HG03469 (cell line): ENCODE measurements at regions not wholly inside any gene's neighbourhood (a gene's known extent, or its start where the extent isn't known, plus 50 kb on each side); places are given as distances from the start of the nearest gene placed in this dataset.

Experiments
- ATAC-seq: cut with Tn5 transposase; IDR thresholded peaks from one replicate; pipeline ENCODE4 v1.9.1; 2021; ENCODE audit warnings: mild to moderate bottlenecking, moderate library complexity, moderate number of reproducible peaks; ENCODE audit not compliant: unreplicated experiment

DNA sequence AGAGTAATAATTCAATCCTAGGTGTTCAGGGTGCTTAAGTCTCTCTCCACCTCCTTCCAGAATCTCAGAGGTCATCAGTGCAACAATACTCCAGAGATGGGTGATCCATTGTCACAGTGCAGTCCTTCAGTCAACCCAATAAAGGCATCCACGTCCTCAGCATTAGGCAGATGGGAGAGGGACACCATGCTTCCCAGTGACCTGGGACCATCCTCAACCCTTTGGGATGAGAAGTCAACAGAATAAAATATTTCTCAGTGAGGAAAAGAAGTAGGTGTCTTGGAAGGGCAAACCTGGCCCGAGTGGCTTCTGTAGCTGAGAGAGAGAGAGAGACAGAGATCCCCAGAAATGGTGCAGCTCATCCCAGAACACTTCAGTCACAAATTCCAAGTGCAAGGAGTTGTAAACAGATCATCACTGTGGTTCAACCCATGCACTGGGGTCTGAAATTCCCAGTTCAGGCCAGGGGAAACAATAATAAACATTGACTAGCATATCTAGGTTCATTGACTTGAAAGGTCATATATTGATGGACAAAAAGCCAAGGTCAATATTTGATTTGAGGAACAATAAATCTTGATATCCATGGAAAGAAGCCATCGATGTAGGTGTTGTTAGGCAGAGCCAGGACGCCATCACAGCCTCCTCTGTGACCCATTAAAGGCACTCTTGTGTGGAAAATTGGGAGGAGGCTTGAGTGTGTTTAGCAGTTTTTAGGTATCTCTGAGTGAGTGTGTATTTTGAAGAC lies 256.0 kb upstream of the ZMIZ1 start:
- no peak for ATAC-seq

DNA sequence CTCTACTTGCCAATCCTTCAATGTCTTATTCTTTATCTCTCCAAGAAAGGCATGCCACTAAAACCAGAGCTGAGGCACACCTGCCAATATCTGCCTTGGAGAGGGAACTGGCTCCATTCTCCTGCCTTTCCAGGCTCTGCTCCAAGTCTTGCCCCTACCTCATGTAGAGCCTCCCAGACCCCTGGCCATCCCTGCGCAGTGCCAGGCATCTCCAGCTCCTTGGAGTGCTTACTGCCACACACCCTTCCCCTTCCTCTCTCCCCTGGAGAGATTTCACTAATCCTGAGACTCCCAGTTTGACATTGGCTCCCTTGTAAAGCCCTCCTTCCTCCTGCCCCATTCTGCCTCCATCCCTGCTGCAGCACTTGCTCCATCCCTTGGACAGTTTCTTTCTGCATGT lies 255.2 kb upstream of the ZMIZ1 start:
- no peak for ATAC-seq

DNA sequence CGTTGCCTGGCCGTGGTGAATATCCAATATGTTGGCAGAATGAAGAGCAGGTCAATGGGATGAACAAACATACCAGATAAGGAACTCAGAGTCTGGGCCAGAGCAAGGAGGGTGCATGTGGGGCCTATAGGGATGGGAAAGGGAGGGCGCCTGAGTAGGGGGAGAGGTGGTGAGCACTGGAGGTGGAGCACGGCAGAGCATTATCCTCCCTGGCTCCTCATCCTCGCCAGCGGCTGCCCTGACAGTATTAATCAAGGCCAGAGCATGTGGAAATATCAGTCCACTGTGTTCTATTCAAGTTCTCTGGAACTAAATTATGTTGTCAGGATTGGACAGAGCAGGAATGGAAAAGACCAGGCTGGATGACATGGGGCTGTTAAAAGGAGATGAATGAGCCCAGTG lies 254.8 kb upstream of the ZMIZ1 start:
- ATAC-seq = no peak

DNA sequence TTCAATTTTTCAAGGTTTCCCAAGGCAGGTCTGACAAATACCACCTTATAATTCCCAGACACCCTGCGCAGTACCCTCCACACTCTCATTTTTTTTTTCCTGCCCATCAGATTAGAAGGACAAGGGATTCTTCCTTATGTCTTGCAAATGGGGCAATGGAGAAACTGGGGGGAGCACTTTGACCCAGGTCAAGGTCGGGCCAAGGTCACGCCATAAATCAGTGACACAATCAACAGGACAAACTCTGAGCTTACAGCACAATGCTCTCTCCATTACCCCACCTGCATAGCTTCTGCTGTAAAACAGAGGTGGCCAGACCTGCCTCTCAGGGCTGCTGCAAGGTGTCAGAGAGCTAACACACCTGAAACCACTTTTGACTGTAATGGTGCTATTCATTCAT lies 254.4 kb upstream of the ZMIZ1 start:
- no peak for ATAC-seq

DNA sequence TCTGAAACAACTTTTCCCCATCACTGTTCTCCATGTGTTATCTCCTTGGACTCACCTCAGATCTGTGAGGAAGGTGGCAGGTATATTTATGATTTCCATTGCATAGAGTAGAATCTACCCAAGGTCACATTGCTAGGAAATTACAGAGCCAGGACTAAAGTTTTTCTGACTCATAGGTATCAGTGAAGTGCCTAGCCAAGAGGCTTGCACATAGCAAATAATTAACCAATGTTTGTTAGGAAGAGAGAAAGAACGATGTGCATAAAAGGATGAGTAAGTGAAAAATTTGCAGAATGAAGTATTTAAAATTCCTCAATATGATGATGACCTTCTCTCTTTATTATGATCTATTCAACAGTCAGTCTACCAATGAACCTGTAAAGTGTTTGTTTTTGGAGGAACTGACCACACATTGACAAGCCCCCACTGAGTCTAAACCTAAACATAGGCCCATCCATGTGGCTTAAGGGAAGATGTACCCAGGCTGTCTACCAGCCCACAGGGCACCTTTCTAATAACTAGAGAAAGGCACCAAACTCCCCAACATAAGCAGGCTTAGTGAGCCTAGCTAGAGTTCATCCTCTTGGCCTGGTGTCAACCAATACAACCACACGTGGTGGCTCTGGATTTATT lies 252.9 kb upstream of the ZMIZ1 start:
- ATAC-seq = no peak

DNA sequence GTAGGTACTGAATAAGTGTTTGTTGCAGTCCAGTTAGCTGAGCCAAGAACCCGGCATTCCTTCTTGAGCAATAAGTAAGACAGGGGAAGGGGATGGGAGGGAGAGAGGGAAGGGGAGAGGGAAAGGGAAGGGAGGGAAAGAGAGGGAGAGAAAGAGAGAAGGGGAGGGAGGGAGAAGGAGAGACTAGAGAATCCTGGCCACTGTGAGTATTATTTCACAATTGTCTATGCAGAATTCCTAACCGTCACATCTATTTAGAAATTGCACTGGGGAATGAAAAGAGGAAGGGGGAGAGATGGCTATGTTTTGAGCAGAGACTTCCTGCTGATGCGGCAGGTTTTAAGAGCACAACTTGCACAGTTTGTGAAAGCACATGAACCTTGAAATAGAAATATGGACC lies 251.4 kb upstream of the ZMIZ1 start:
- ATAC-seq = no peak

DNA sequence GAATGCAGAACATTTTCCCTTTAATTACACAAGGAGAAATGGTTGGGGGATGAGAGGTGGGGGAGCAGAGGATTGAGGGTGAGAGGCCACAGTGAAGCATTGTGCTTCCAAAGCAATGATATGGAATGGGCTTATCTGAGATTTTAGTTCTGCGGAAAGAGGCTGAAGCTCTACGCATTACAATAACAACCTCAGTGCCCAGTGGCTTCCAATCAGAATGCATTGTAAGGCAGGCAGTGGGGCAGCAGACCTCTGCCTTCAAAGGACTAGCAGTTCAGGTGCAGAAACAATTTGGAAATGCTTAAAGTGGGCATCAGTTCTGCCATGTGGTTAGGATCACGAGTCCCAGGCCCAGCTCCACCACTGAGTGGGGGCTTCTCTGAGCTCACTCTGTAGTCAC lies 251.0 kb upstream of the ZMIZ1 start:
- ATAC-seq = no peak

DNA sequence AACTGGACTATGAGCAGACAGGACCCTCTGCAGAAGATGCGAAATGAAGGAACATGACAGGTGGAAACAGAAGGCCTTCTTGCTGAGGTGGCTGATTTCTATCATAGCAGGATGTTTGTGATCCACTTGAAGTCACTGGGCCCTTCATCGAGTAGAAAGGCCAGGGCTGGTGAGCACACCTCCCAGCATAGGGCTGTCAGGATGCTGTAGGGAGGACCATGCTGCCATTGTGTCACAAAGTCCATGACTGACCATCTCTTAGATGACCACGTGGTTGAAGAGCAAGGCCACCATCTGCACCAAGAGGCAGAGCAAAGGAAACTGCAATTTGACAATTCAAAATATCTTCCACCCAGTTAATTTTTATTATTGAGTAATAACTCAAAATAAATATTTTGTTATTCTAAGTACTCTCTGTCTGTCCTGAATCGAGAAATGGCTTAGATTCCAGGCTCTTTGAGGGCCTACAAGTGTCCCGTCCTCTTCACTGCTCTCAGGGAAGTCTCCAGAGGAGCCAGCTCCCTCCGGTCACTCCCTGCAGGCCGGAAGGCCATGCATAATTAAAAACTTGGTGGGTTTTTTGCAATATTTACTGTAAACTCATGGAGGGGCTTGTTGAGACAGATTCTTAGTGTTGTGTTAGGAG lies 249.3 kb upstream of the ZMIZ1 start:
- no peak for ATAC-seq

DNA sequence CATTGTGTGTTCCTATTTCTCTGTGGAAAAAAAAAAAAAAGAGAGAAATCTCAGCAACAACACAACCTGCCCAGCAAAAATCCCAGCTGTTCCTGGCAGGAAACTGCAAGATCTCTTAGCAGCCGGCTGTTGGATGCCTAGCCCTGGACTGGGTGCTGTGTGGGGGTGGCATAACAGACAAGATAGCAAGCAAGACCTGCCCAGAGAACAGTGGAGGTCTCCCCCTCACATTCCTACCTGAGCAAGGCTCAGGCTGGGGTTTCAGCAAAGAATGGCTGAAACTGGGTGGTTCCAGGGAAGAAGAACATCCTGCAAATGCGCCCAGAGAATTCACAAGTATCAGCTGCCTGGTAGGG lies 248.8 kb upstream of the ZMIZ1 start:
- ATAC-seq = no peak

DNA sequence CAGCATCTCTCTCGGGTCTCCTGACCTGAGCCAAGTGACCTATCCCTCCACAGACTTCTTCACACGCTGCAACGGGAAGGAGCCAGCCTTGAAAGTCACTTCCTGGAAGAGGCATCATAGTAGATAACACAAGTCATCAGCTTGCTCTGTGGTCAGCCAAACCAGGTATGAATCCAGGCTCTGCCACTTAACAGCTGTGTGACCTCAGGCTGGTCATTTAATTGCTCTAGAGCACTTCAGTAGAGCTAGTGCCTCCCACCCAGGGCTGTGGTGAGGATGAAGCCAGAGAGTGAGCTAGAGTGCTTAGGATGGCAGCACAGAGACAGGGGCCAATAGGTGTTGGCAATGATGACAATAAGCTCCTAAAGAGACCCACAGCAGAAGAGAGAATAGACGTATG lies 247.7 kb upstream of the ZMIZ1 start:
- ATAC-seq = no peak

DNA sequence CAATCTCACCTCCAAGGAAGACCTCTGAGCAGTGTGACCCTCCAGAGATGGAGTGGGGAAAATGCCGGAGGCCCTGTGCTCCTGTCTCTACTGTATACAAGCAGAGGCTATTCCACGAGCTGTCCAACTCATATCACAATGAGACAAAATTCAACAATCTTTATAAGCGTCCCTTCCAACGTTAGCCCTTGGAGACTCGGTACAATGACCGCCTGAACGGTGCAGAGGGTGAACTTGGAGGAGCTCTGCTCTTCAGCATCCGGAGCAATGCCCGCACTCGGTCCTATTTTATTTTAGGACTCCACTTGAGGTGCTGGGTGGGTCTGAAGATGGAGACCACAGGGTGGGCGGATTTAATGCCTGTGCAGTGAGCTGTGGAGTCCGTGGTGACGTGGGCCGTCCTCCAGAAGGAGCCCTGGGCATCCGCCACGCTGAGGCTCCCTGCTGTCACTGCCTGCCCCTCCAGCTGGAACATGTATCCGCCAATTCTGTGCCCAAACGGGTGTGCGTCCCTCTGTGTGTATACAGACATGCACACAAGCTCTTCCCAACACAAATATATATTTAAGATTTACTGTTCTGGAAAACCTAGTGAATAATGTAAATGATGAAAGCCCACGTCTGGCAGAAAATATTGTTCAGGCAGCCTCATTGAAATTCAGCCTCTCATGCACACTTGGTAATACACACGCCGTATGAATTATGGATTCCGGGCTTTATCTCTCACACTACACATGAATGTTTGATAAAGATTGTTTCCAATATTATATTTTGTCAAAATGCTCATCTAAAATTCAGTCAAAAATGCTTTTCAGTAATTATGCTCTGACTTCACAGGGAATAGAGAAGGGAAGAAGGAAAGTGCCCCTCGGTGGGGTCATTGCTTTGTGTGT lies 239.9 kb upstream of the ZMIZ1 start:
- no peak for ATAC-seq

DNA sequence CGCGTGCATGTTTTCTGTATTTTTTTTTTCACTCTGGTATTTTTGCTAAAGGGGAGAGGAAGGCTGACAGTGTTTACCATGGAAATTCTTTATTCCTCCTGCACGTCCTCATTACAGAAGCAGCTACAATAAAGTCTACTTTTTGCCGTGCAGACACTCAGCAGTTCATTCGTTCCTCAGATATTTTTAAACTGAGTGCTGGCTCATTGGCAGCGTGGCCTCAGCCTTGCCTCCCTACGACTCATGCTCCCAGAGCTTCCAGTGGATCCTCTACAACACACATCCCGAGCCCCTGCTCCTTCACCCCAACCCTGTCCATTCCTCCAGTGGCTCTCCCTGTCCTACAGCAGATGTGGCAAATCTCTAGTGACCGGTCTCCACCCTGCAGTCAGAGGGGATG lies 239.2 kb upstream of the ZMIZ1 start:
- no peak for ATAC-seq

DNA sequence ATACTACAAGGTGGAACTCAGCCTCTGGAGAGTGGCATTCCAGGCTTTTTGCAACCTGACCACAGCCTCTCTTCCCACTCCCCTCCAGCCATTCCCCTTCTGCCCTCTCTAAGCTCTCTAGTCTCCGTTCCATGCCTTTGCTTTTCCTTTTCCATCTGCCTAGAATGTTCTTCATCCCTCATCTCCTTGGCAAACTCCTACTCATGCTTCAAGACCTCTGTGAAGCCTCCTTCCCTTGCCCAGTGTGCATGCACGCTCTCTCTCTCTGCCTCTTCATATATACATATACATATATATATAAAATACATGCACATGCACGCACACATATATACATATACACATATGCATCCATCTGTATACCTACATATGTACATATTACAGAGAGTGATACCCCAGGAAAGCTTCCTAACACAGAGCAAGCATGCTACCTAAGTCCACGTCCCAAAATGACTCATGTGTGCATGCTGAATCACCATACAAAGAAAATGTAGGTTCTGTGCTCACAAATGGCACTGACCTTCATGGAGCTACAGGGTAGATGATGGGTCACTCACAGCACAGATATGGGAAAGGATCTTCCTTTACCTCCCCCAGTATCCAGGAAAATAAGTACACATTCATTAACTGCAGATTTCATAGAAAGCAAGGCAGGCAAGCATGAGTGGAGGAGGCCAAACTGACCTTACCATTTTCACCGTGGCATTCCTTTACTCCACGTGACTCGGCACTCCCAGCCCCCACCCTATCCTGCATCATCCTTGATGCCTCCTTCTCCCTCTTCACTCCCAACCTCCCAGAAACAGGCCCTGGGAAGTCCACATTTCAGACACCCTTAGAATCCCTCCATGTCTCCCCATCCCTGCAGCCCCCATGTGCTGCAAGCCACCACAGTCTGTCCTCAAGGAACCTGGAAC lies 238.4 kb upstream of the ZMIZ1 start:
- no peak for ATAC-seq

DNA sequence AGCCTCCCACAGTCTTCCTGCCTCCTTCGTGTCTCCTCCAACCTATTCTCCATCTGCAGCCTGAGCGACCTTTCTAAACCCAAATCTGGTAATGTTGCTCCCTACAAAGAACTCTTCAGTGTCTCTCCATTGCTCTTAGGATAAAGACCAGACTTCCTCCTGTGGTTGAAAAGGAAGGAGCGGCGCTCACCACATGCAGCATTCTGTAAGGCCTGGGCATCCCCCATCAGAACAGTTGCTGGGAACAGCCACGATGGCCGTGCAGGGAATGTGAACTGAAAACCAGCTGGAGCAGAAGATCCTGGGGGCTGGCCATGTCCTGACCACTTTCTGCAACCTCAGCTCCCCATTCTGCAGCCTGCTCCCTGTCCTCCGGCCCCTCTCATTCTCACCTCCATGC lies 237.8 kb upstream of the ZMIZ1 start:
- no peak for ATAC-seq

DNA sequence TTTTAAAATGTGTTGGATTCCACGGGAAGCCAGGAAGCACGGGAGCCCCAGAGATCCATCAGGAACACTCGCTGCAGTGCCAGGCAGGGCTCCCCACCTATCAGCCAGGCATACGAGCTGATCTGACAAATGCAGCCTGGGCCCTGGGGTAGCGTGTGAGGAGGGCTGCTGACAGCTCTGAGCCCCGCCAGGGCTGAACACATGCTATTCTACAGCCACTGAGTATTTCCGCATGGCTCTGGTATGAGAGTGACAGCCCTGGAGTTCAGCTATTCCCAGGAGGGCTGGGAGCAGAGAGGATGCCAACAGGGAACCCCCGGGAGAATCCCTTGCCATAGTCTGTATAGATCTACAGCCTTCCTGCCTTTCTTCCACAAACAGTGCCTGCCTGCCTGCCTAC lies 237.3 kb upstream of the ZMIZ1 start:
- ATAC-seq = no peak

DNA sequence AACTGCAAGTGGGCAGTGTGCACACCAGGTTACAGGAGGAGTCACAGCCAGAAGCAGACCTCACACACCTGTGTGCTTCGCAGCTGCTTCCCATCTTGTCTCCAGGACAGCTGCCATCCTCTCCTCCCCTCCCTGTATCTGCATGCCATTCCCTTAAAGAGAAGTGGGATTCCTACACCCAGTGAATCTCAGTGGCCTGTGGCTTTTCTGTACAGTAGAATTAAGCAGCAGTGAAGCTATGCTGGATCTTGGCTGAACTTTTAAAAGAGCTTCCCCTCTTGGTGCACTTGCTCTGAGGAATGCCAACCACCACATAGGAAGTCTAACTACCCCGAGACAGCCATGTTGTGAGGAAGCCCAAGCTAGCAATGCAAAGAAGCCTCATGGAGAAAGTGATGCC lies 236.5 kb upstream of the ZMIZ1 start:
- no peak for ATAC-seq

DNA sequence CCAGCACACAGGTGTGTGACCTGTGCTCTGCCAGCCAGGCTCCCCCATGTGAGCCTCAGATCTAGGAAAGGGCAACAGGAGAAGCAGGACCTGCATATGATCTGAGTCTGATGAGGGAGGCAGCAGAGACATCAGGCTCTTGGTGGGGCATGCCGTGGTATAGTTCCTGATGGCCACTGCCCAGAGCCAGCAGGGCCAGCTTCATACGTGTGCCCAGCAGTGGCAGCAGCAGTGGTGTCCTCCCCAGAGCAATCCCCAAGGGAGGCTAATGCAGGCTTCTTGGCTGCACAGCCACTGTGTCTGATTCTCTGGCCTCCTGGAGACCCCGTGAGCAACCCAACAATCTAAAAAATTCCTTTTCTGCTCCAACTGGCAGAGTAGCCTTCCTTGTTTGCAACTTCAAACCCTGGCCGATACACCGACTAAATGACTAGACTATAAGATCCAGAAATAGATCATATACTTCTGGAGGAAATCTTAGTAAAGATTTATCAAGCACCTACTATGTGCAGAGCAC lies 230.6 kb upstream of the ZMIZ1 start:
- no peak for ATAC-seq

DNA sequence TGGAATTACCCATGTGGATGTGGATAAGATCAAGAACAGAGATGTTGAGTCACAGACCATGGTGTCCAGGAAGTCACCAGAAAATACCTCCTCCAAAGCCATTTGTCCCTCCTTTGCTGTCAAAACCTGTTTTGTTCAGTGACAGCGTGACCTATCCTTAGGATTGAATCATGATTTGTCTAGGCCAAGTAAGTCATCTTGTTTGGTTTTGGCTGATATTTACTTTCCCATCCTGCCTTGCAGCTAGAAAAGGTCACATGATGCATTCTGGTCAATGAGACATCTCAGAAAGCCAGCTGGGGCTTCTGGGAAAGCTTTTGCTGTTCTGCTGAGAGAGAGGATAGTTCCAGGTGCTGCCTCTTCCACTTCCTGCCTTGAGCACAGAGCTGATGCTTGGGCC lies 225.3 kb upstream of the ZMIZ1 start:
- ATAC-seq = no peak

DNA sequence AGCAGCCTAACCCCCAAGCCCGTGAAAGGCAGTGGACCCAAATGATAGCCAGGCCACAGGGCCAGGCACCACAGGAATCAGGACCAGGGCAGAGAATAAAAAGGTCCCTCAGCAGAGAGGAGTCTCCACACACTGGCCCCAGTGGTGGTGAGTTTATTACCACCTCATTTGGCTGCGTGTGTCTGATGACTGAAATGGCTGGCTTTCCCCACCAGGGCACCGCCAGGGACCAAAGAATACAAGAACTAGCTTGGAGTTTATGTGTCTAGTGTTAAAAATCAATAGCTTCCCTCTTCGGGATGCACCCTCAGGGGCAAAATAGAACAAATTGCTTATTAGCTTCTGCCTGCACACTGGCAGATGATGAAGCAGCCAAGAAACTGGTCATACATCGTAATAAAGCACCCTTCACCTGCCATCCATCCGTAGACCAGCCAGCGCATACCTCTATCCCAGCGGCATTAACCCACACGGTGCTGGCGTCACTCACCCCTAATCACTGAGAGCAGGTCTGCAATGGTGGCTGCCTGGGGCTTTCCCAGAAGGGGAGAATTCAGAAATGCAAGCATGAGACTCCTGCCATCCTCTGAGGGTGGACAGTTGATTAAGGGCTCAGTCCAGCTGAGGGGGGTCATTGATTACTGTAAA lies 223.7 kb upstream of the ZMIZ1 start:
- ATAC-seq = no peak

DNA sequence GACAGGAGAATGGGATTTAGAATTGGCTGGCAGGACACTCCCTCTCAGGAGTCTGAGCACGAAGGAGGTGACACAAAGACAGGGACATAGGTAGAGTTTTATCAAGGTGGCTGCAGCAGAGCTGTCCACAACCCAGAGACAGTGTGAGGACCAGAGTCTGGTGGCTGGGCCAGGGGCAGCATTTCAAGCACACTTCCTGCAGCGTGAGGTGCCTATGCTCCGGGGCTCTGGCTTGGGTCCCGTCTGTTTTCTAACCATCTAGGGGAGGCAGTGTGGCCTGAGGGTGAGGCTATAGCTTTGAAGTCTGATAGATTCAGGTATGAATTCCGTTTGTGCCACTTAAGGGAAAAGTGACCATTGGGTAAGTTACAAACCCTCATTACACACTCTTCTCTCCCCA lies 222.7 kb upstream of the ZMIZ1 start:
- ATAC-seq = no peak
